Parathyroid adenoma (tissue), 2 donors: ENCODE measurements at regions not wholly inside any gene's neighbourhood (a gene's known extent, or its start where the extent isn't known, plus 50 kb on each side); places are given as distances from the start of the nearest gene placed in this dataset.

Experiments used
- H2AFZ ChIP-seq: fragments of 300-600 bp; sonication (generic); one replicate; pipeline ENCODE4 v1.7.0; 2017; ENCODE audit warnings: antibody characterized with exemption, mild to moderate bottlenecking
- H3K27ac ChIP-seq: fragments of 300-600 bp; sonication (generic); one replicate; pipeline ENCODE4 v1.7.0; 2017
- H3K27me3 ChIP-seq: fragments of 300-600 bp; sonication (generic); one replicate; pipeline ENCODE4 v1.7.0; 2017; ENCODE audit warnings: low read length; ENCODE audit not compliant: control insufficient read depth, insufficient read depth
- H3K36me3 ChIP-seq: fragments of 300-600 bp; sonication (generic); one replicate; pipeline ENCODE4 v1.7.0; 2017; ENCODE audit warnings: low read length; ENCODE audit not compliant: control insufficient read depth, insufficient read depth
- H3K4me1 ChIP-seq: fragments of 300-600 bp; sonication (generic); one replicate; pipeline ENCODE4 v1.7.0; 2017; ENCODE audit warnings: control low read depth
- H3K4me2 ChIP-seq: fragments of 300-600 bp; sonication (generic); one replicate; pipeline ENCODE4 v1.7.0; 2017; ENCODE audit warnings: low read length
- H3K4me3 ChIP-seq: fragments of 300-600 bp; sonication (generic); one replicate; pipeline ENCODE4 v1.7.0; 2017; ENCODE audit warnings: low read depth, low read length
- H3K79me2 ChIP-seq: fragments of 300-600 bp; sonication (generic); one replicate; pipeline ENCODE4 v1.7.0; 2017; ENCODE audit warnings: control low read depth
- H3K9ac ChIP-seq: fragments of 300-600 bp; sonication (generic); one replicate; pipeline ENCODE4 v1.7.0; 2017; ENCODE audit warnings: mild to moderate bottlenecking
- H3K9me3 ChIP-seq: fragments of 300-600 bp; sonication (generic); one replicate; pipeline ENCODE4 v1.7.0; 2017; ENCODE audit warnings: low read length; ENCODE audit not compliant: control insufficient read depth
- TF ChIP-seq, protein P1 (sequence below): fragments of 300-600 bp; sonication (generic); IDR thresholded peaks from one replicate; pipeline ENCODE4 v1.7.0; 2017; ENCODE audit warnings: antibody characterized with exemption, mild to moderate bottlenecking
- donor health status: primary hyperparathyroidism.

GRCh38 chr5:167790045-167790444 is 501.4 kb upstream of the WWC1 start:
- no peaks in the 10 kb centered on the region for H3K79me2 ChIP-seq
- H3K27ac ChIP-seq = no peak overlapping the region
- no peaks in the 10 kb centered on the region for H3K36me3 ChIP-seq
- H3K9ac ChIP-seq = no peak overlapping the region
- H2AFZ ChIP-seq = no peak overlapping the region
- TF ChIP-seq, protein P1, sequence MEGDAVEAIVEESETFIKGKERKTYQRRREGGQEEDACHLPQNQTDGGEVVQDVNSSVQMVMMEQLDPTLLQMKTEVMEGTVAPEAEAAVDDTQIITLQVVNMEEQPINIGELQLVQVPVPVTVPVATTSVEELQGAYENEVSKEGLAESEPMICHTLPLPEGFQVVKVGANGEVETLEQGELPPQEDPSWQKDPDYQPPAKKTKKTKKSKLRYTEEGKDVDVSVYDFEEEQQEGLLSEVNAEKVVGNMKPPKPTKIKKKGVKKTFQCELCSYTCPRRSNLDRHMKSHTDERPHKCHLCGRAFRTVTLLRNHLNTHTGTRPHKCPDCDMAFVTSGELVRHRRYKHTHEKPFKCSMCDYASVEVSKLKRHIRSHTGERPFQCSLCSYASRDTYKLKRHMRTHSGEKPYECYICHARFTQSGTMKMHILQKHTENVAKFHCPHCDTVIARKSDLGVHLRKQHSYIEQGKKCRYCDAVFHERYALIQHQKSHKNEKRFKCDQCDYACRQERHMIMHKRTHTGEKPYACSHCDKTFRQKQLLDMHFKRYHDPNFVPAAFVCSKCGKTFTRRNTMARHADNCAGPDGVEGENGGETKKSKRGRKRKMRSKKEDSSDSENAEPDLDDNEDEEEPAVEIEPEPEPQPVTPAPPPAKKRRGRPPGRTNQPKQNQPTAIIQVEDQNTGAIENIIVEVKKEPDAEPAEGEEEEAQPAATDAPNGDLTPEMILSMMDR = no peak
- H3K4me2 ChIP-seq = no peak overlapping the region
- no peaks in the 10 kb centered on the region for H3K27me3 ChIP-seq
- H3K9me3 ChIP-seq = no peaks in the 10 kb centered on the region
- no peaks in the 10 kb centered on the region for H3K4me1 ChIP-seq
- H3K4me3 ChIP-seq = no peak overlapping the region

- no peaks in the 10 kb centered on the region for H3K27me3 ChIP-seq
- no peak overlapping the region for H3K4me3 ChIP-seq
- TF ChIP-seq, protein P1 = no peak
- H3K36me3 ChIP-seq = no peaks in the 10 kb centered on the region
- no peak overlapping the region for H3K4me2 ChIP-seq
- no peaks in the 10 kb centered on the region for H3K4me1 ChIP-seq
- H3K9ac ChIP-seq = no peak overlapping the region
- no peaks in the 10 kb centered on the region for H3K79me2 ChIP-seq
- no peaks in the 10 kb centered on the region for H3K9me3 ChIP-seq
- no peak overlapping the region for H2AFZ ChIP-seq
- H3K27ac ChIP-seq = no peak overlapping the region
These were observed 500.8 kb upstream of the WWC1 start for GRCh38 chr5:167790462-167791260.

GRCh38 chr5:167792514-167792913 is 498.9 kb upstream of the WWC1 start:
- TF ChIP-seq, protein P1 = no peak
- Histone ChIP-seq H3K9me3 (no peaks in the 10 kb centered on the region), H3K27ac (no peak overlapping the region), H3K79me2 (no peaks in the 10 kb centered on the region), H2AFZ (no peak overlapping the region), H3K4me3 (no peak overlapping the region), H3K4me2 (no peak overlapping the region), H3K4me1 (no peaks in the 10 kb centered on the region), H3K36me3 (no peaks in the 10 kb centered on the region), H3K9ac (no peak overlapping the region), H3K27me3 (no peaks in the 10 kb centered on the region)

DNA sequence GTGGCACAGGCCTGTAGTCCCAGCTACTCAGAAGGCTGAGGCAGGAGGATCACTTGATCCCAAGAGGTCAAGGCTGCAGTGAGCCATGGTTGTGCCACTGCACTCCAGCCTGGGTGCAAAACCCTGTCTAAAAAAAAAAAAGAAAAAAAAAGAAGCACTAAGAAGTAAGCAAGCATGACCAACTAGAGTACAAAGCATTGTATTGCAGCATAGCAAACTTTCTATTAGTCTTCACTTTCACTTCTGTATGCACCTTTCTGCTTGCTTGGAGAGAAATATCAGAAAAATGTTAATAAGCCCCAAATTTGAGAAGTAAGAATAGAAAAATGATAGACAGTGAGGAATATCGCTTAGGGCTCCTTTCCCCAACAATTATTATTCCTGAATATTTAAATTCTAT is 497.7 kb upstream of the WWC1 start:
- no peaks in the 10 kb centered on the region for H3K36me3 ChIP-seq
- H3K9me3 ChIP-seq = no peaks in the 10 kb centered on the region
- no peak overlapping the region for H2AFZ ChIP-seq
- TF ChIP-seq, protein P1 = no peak
- no peak overlapping the region for H3K4me3 ChIP-seq
- H3K4me2 ChIP-seq = no peak overlapping the region
- no peak overlapping the region for H3K27ac ChIP-seq
- H3K4me1 ChIP-seq = no peaks in the 10 kb centered on the region
- no peaks in the 10 kb centered on the region for H3K79me2 ChIP-seq
- no peak overlapping the region for H3K9ac ChIP-seq
- no peaks in the 10 kb centered on the region for H3K27me3 ChIP-seq

- no peaks in the 10 kb centered on the region for H3K79me2 ChIP-seq
- H3K27ac ChIP-seq = no peak overlapping the region
- H3K9me3 ChIP-seq = no peaks in the 10 kb centered on the region
- no peak overlapping the region for H2AFZ ChIP-seq
- no peaks in the 10 kb centered on the region for H3K4me1 ChIP-seq
- no peak overlapping the region for H3K9ac ChIP-seq
- H3K27me3 ChIP-seq = no peaks in the 10 kb centered on the region
- H3K4me2 ChIP-seq = no peak overlapping the region
- H3K4me3 ChIP-seq = no peak overlapping the region
- H3K36me3 ChIP-seq = no peaks in the 10 kb centered on the region
- TF ChIP-seq, protein P1 = no peak
These were observed 497.3 kb upstream of the WWC1 start for GRCh38 chr5:167794121-167794520.
